DMS 273 treated with DMSO at 0.1 percent for 48 hours (cell line): ENCODE measurements at regions not wholly inside any gene's neighbourhood (a gene's known extent, or its start where the extent isn't known, plus 50 kb on each side); places are given as distances from the start of the nearest gene placed in this dataset.

Experiments
- DNase-seq: peaks from one replicate; lab custom pipeline; 2025; lab: John Stamatoyannopoulos, UW

DNA sequence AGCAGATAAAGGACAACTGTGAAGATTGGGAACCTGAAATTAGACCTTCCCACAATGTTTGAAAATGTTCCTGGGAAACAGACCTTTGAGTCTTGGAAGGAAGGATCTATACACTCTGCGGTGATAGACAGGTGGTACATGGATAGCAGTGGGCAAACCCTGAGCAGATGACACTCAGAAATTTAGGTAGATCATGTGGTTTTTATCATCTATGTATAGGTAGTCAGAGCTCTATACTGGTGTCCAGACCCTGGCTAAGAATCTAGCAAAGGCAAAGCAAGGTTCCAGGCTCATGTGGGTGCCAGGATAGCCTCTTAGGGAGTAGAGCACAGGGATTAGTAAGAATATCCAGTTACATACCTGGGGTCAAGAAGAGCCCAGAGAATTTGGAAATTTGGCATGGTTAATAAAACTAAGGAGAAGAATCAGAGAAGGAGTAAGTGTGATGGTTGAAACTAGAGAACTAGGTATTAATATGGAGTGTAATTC lies 331.2 kb upstream of the FBXO33 start:
- no peak for DNase-seq

DNA sequence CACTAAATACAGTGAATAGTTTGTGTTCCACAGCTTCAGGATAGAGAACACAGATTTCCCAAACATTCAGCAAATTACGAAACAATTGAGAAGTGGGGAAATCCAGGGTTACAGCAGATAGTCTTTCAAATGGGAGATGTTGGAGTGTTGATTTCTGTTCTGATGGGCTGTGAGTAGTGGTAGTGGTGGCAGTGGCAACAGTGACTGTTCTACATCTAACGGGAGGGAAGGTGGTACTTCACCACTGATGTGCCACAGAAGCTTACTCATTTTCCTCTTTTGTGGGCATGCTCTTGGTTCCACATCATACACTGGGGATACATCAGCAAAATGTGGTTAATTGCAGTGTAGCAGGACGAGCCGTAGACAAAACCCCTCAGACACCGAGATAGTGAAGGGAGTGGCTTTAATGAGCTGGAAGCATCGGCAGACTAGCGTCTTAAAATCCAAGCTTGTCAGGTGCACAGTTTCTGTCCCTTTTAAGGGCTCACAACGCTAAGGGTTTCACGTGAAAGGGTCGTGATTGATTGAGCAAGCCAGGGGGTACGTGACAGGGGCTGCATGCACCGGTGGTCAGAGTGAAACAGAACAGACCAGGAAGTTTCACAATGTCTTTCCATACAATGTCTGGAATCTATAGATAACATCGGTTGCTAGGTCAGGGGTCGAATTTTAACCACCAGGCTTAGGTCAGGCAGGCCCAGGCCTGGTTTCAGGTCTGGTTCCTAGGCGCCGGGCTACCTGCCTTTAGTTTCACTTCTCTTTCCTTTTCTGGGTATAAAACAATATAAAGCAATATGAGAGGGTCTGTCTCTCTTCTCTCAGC lies 330.6 kb upstream of the FBXO33 start:
- DNase-seq: no peak

GRCh38 chr14:39755269-39755878 lies 323.1 kb upstream of the FBXO33 start:
- DNase-seq: no peak

- no peak for DNase-seq
Measured at GRCh38 chr14:39740454-39740853, 308.2 kb upstream of the FBXO33 start.

DNA sequence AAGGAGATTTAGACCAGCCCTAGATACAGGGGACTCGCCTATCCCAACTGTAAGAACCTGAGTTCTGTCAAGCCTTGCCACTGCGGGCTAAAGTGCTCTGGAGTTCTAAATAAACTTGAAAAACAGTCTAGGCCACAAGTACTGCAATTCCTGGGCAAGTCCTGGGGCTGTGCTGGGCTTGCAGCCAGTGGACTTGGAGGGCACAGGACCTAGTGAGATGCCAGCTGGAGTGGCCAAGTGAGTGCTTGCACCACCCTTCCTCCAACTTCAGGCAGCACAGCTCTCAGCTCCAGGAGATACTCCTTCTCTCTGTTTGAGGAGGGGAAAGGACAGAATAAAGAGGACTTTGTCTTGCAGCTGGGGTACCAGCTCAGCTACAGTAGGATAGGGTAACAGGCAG lies 307.6 kb upstream of the FBXO33 start:
- DNase-seq: no peak

GRCh38 chr14:39734306-39734705 lies 302.1 kb upstream of the FBXO33 start:
- no peak for DNase-seq

- DNase-seq: no peak
Measured at GRCh38 chr14:39733741-39734140, 301.5 kb upstream of the FBXO33 start.

- DNase-seq: no peak
Measured at GRCh38 chr14:39731912-39732311, 299.7 kb upstream of the FBXO33 start.

DNA sequence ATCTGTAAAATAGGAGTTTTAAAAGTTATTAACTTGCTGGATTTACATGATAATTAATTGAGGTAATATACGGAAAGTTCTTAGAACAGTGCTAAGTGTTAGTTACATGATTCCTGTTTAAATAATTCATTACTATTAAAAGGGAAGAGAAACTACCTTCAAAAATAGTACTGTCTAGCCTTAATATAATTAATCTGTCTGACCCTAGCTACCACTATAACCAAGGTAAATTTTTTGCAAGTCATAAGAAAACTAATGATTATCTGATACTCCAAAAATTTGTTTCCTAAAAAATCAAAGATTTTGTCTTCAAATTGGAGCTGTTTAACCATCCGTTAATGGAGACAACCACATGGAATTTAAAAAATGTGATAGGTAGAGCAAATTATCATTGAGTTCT lies 294.3 kb upstream of the FBXO33 start:
- no peak for DNase-seq

DNA sequence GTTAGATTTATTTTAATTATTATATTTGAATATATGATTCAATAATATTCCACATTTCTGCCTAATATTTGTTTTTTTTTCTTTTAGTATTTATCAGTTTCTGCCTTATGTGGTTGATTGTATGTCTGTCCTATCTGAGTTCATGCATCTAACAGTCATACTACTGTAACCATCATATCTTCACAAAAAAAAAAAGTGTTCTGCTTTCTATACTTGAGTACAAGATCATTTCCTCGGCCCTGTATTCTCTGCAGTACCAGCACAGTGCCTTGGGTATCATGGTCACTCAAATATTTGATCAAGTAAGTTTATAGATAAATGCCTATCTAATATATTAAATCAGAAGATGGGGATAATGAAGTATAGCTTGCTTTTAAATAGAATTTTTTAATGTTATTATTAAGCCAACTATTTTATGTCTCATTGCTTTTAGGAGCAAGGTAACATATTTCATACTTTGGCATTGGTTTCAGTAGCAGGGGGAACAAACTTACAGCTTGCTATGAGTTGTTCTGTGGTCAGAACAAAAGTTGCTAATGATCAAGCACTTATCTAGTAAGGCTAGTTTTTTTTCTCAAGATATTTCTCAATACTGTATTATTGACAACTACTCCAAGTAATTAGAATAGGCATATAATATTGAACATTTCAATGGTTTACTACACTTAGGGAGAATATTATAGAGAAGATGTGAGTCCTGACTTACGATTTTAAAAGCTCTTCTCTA lies 290.5 kb upstream of the FBXO33 start:
- DNase-seq: no peak

GRCh38 chr14:39716987-39717570 lies 284.8 kb upstream of the FBXO33 start:
- DNase-seq: no peak

DNA sequence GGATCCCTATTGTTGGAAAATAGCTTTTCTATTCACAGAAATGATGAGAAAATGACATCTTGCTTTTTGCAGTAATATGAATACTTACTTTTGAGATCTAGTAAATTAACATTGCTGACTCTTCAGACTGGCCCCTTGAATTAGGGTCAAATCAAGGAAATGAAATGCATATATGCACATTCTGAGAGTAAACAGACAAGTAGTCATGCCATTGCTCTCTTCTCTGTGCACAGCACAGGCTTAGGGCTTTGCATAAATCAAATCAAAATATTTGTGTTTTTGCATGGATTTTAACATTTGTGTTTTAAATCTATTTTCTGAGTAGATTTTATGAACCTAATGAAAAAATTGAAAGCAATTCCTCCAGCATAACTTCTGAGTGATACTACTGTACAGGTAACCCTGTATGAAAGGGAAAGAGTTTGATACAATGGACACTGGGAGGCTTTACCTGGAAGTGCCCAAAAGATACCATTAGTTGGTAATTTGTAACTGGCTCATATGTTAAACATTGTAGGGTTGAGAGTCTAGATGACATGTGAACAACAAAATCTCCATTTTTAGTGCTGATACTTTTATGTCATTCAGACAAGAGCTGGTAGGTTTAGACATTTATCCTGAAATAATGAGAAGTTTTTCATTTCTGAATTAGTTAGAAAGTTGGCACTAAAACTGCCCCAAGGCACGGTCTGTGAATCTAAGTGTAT lies 280.2 kb upstream of the FBXO33 start:
- no peak for DNase-seq

- no peak for DNase-seq
Measured at GRCh38 chr14:39704594-39704993, 272.4 kb upstream of the FBXO33 start.

DNA sequence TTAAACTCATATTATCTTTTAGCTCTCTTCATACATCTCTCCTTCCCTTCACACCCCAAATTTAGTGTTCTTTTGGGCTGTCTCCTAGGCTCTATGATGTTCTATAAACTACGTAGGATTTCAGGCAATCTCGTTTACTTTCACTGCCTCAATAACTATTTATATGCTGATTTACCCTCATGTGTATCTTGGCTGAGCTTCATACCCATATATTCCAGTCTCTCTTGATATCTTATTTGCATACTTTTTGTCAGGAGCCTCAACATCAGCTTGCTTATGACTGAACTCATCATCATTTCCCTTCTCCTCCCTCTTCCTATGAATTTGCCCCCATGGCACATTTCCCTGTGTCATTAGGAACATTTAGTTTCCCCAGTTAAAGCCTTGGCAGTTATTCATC lies 262.1 kb upstream of the FBXO33 start:
- no peak for DNase-seq

- DNase-seq: no peak
Measured at GRCh38 chr14:39683691-39684260, 251.5 kb upstream of the FBXO33 start.

DNA sequence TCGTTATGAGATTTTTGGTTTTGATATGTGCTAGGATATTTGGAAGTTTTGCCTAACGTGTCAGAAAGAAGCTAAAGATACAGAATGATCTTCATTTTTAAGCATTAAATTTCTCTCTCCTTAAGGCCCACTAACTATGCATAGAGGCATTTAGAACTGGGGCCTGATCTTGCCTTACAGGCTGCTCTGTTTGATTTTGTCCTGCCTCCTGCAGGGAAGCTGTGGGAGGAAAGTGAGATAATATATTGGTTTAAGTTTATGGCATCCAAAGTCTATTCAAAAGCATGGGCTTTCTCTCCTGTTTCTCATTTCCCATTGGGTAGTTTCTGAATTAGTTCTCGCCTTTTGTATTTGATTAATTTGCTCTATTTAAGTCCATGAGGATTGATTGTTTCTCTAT lies 250.3 kb upstream of the FBXO33 start:
- no peak for DNase-seq

DNA sequence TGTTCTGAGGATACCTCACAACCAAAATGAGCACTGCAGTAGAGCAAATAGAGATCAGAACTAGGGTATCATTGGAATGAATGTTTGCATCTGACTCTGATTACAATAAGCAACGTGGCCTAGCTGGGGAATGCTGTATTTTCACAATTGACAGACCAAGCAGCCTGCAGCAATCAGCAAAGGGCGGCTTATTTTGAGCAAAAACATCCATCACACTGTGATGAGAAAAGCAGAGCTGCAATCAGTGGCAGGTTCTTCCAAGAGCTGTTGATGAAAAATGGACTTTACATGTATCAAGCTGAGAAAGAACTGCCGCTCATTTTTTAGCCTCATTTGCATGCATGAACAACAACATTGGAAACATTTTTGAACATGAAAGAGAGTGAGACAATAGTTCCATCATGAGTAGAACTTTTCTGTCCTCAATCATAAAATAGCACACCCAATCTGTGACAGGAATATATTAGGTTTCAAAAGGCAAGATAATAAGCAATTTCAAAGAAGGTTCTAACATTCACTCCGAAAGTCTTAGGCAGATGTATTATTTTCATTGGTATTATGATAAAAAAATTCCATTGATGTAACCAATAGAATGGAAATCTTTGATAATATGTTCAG lies 249.7 kb upstream of the FBXO33 start:
- no peak for DNase-seq

DNA sequence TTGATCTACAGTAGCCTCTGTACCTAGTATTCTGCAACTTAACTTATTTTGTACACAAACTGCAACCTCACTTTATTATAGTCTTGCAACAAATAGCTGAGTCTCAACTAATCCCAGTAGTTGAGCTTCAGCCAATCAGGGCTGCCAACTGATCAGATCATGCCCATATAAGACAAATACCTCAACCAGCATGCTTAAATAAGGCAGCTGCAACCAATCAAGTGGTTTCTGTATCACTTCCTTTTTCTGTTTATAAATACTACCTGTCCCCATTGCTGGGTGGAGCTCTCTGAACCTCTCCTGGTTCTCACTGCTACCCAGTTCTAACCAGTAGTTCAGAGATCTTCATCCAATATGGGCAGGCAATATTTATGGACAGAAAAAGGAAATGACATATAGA lies 248.5 kb upstream of the FBXO33 start:
- DNase-seq: no peak

- DNase-seq: no peak
Measured at GRCh38 chr14:39673734-39674133, 241.5 kb upstream of the FBXO33 start.

- no peak for DNase-seq
Measured at GRCh38 chr14:39673270-39673711, 241.1 kb upstream of the FBXO33 start.

- DNase-seq: no peak
Measured at GRCh38 chr14:39668449-39668848, 236.2 kb upstream of the FBXO33 start.
